Adrenal gland (tissue), 5 donors: ENCODE measurements at regions not wholly inside any gene's neighbourhood (a gene's known extent, or its start where the extent isn't known, plus 50 kb on each side); places are given as distances from the start of the nearest gene placed in this dataset.
"Not testable (repeated sequence)": the region's sequence is repeated elsewhere in the genome, so short reads cannot be mapped to it uniquely, and the experiment has no call there.

ENCODE experiments used
- POLR2A ChIP-seq, 2 donors: fragments of 450-650 bp; IDR thresholded peaks; one replicate each; pipeline ENCODE4 v1.6.1; 2017; ENCODE audit warnings: antibody characterized with exemption in 2 of 2, mild to moderate bottlenecking in 2 of 2, moderate library complexity in 1 of 2
- TF ChIP-seq, protein P1 (sequence below), 6 experiments: fragments of 450-650 bp in 4 of 6; fragments of 200-600 bp in 2 of 6; sonication (generic) in 1 of 6; IDR thresholded peaks; 1 replicate in 5 of 6; 2 replicates in 1 of 6; pipeline versions ENCODE4 v1.5.1 to v1.8.0; 2016 to 2021; ENCODE audit warnings: antibody characterized with exemption in 6 of 6, mild to moderate bottlenecking in 2 of 6, moderate library complexity in 1 of 6
- donor health status: DM: no; HTN: no; CAD: no.

- TF ChIP-seq POLR2A (IDR thresholded peaks at IDR 0.05): not testable (repeated sequence)
- TF ChIP-seq, protein P1, sequence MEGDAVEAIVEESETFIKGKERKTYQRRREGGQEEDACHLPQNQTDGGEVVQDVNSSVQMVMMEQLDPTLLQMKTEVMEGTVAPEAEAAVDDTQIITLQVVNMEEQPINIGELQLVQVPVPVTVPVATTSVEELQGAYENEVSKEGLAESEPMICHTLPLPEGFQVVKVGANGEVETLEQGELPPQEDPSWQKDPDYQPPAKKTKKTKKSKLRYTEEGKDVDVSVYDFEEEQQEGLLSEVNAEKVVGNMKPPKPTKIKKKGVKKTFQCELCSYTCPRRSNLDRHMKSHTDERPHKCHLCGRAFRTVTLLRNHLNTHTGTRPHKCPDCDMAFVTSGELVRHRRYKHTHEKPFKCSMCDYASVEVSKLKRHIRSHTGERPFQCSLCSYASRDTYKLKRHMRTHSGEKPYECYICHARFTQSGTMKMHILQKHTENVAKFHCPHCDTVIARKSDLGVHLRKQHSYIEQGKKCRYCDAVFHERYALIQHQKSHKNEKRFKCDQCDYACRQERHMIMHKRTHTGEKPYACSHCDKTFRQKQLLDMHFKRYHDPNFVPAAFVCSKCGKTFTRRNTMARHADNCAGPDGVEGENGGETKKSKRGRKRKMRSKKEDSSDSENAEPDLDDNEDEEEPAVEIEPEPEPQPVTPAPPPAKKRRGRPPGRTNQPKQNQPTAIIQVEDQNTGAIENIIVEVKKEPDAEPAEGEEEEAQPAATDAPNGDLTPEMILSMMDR (IDR thresholded peaks at IDR 0.05): not testable (repeated sequence)
Observed at GRCh38 chr4:73332012-73332411, 72.1 kb upstream of the ALB start.
